OCI-LY7 (cell line): ENCODE measurements at regions not wholly inside any gene's neighbourhood (a gene's known extent, or its start where the extent isn't known, plus 50 kb on each side); places are given as distances from the start of the nearest gene placed in this dataset.

Experiments used
- BruUV-seq: library from RNA; stranded (reverse); fragments of 400-500 nt; replicated peaks from 2 replicates; lab custom pipeline; 2021; lab: Mats Ljungman, UMichigan
- CTCF ChIA-PET: fragments of 300-600 bp; sonication (Branson Sonifier 250); formaldehyde crosslinking; loops from one replicate; lab custom pipeline; 2022; ENCODE audit warnings: antibody characterized with exemption; ENCODE audit not compliant: unreplicated experiment; lab: Charles Lee
- POLR2A ChIA-PET: fragments of 300-600 bp; sonication (Branson Sonifier 250); formaldehyde crosslinking; loops from one replicate; lab custom pipeline; 2022; ENCODE audit warnings: antibody characterized with exemption; lab: Charles Lee
- DNase-seq: peaks from one replicate; pipeline ENCODE4 v3.0.0-alpha.2; 2015; ENCODE audit warnings: low spot score
- H2AFZ ChIP-seq: fragments of 200-600 bp; sonication (generic), shearing (Covaris generic); 2 replicates; pipeline ENCODE4 v1.6.1; 2014; ENCODE audit warnings: mild to moderate bottlenecking, antibody characterized with exemption, low read length, moderate library complexity
- H3K27ac ChIP-seq: fragments of 200-600 bp; sonication (generic); 2 replicates; pipeline ENCODE4 v1.5.1; 2014; ENCODE audit warnings: mixed run types, low read depth, mild to moderate bottlenecking, moderate library complexity, low read length, inconsistent platforms; ENCODE audit not compliant: poor library complexity, severe bottlenecking
- H3K36me3 ChIP-seq: fragments of 200-600 bp; sonication (generic); 2 replicates; pipeline ENCODE4 v1.6.1; 2014; ENCODE audit warnings: mild to moderate bottlenecking, antibody characterized with exemption, low read length, moderate library complexity, mixed read lengths; ENCODE audit not compliant: insufficient read depth
- H3K4me1 ChIP-seq: fragments of 200-600 bp; sonication (generic); 2 replicates; pipeline ENCODE4 v1.5.1; 2014; ENCODE audit warnings: mild to moderate bottlenecking, low read length; ENCODE audit not compliant: insufficient read depth, poor library complexity, severe bottlenecking
- H3K4me2 ChIP-seq: fragments of 200-600 bp; sonication (generic); 2 replicates; pipeline ENCODE4 v1.6.1; 2014; ENCODE audit warnings: mild to moderate bottlenecking, low read length
- H3K4me3 ChIP-seq: fragments of 200-600 bp; sonication (generic); 2 replicates; pipeline ENCODE4 v1.5.1; 2014; ENCODE audit warnings: mild to moderate bottlenecking, low read depth, low read length; ENCODE audit not compliant: poor library complexity, severe bottlenecking
- H3K79me2 ChIP-seq: fragments of 200-600 bp; sonication (generic); 2 replicates; pipeline ENCODE4 v1.6.1; 2016; ENCODE audit warnings: low read depth, mild to moderate bottlenecking, low read length, moderate library complexity, mixed read lengths; ENCODE audit not compliant: insufficient read depth
- H3K9me2 ChIP-seq: fragments of 200-600 bp; sonication (generic); 2 replicates; pipeline ENCODE4 v1.6.1; 2016; ENCODE audit warnings: mild to moderate bottlenecking, low read length, mixed read lengths; ENCODE audit not compliant: insufficient read depth
- H3K9me3 ChIP-seq: fragments of 200-600 bp; sonication (generic); 2 replicates; pipeline ENCODE4 v1.6.1; 2014; ENCODE audit warnings: mild to moderate bottlenecking, mixed run types, low read length, mixed read lengths
- H4K20me1 ChIP-seq: fragments of 200-600 bp; sonication (generic); 2 replicates; pipeline ENCODE4 v1.6.1; 2014; ENCODE audit warnings: mild to moderate bottlenecking, antibody characterized with exemption, low read length, moderate library complexity, mixed read lengths; ENCODE audit not compliant: insufficient read depth
- CTCF ChIP-seq: fragments of 200-600 bp; sonication (generic); conservative IDR thresholded peaks from 2 replicates; pipeline ENCODE4 v1.5.1; 2014; ENCODE audit warnings: mild to moderate bottlenecking, antibody characterized with exemption, low read length, moderate library complexity, mixed read lengths
- EZH2phosphoT487 ChIP-seq: fragments of 200-600 bp; sonication (generic); IDR thresholded peaks from 2 replicates; pipeline ENCODE4 v1.6.1; 2018; ENCODE audit warnings: low read depth, borderline replicate concordance, mild to moderate bottlenecking, mixed run types, antibody characterized with exemption, low read length, moderate library complexity, mixed read lengths
- intact Hi-C: fragments of 100-400 bp; cut with micrococcal nuclease; formaldehyde crosslinking; loops from one replicate; pipeline ENCODE4 v1.10.0; 2022; ENCODE audit not compliant: unreplicated experiment

GRCh38 chr13:74253161-74253560 is 119.0 kb upstream of the KLF12 start:
- Histone ChIP-seq H3K79me2 (no peaks in the 10 kb centered on the region), H3K4me1 (no peaks in the 10 kb centered on the region), H2AFZ (no peak overlapping the region), H3K9me3 (no peaks in the 10 kb centered on the region), H3K4me2 (no peak overlapping the region), H3K27ac (no peak overlapping the region), H3K4me3 (no peak overlapping the region), H3K9me2 (no peaks in the 10 kb centered on the region), H4K20me1 (no peaks in the 10 kb centered on the region), H3K36me3 (no peaks in the 10 kb centered on the region)
- intact Hi-C loops: no loop called here
- no peak for DNase-seq
- CTCF ChIA-PET: no interaction called here
- no TSS peak for BruUV-seq
- POLR2A ChIA-PET: interaction anchor here (0.6 to 1.6 kb wide), 5 partner anchors 11 to 530 kb away, joined by 3 to 4 read pairs (median 3); no protein-coding TSS in a partner anchor
- TF ChIP-seq EZH2phosphoT487: no peak
- no peak for TF ChIP-seq CTCF

- Histone ChIP-seq H3K4me3 (no peak overlapping the region), H2AFZ (no peak overlapping the region), H3K9me2 (no peaks in the 10 kb centered on the region), H3K27ac (no peak overlapping the region), H3K4me2 (no peak overlapping the region), H3K4me1 (no peaks in the 10 kb centered on the region), H3K9me3 (no peaks in the 10 kb centered on the region), H3K79me2 (no peaks in the 10 kb centered on the region), H3K36me3 (no peaks in the 10 kb centered on the region), H4K20me1 (no peaks in the 10 kb centered on the region)
- intact Hi-C loops: no loop called here
- no peak for TF ChIP-seq EZH2phosphoT487
- no peak for TF ChIP-seq CTCF
- CTCF ChIA-PET: no interaction called here
- no peak for DNase-seq
- POLR2A ChIA-PET: interaction anchor here (1.6 kb wide), 1 partner anchor 503 kb away, joined by 3 read pairs; no protein-coding TSS in a partner anchor
- no TSS peak for BruUV-seq
These were observed 117.7 kb upstream of the KLF12 start for GRCh38 chr13:74251778-74252519.

DNA sequence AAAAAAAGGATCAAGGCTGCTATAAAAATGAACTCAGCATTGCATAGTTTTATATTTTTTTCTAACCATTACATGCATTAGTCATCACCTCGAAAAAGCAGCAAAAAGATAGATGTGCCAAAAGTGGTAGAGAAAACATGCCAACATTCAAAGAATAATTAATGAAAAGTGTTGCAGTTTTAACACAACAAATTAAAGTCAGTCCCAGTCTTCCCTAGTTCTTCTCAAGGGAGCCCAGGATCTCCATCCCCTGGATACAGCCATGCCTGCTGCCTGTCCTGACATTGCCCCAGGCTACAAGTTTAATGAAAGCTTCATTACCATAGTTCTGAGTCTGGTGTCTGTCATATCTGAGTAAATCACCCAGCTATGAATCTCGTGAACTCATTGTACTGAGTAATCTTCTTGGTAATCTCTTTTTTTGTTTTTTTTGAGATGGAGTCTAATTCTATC is 116.6 kb upstream of the KLF12 start:
- H2AFZ ChIP-seq: no peak overlapping the region
- POLR2A ChIA-PET: interaction anchor here (1.3 kb wide), 1 partner anchor 12 kb away, joined by 3 read pairs; no protein-coding TSS in a partner anchor
- no peak for DNase-seq
- no peaks in the 10 kb centered on the region for H3K4me1 ChIP-seq
- BruUV-seq: no TSS peak
- no peaks in the 10 kb centered on the region for H3K36me3 ChIP-seq
- H3K27ac ChIP-seq: no peak overlapping the region
- no peaks in the 10 kb centered on the region for H3K79me2 ChIP-seq
- TF ChIP-seq CTCF (no peak), EZH2phosphoT487 (no peak)
- H3K4me2 ChIP-seq: no peak overlapping the region
- CTCF ChIA-PET: no interaction called here
- no peaks in the 10 kb centered on the region for H3K9me3 ChIP-seq
- intact Hi-C loops: no loop called here
- H3K9me2 ChIP-seq: no peaks in the 10 kb centered on the region
- no peak overlapping the region for H3K4me3 ChIP-seq
- no peaks in the 10 kb centered on the region for H4K20me1 ChIP-seq
